ENCODE measurements at regions not wholly inside any gene's neighbourhood (a gene's known extent, or its start where the extent isn't known, plus 50 kb on each side); places are given as distances from the start of the nearest gene placed in this dataset.

DNA sequence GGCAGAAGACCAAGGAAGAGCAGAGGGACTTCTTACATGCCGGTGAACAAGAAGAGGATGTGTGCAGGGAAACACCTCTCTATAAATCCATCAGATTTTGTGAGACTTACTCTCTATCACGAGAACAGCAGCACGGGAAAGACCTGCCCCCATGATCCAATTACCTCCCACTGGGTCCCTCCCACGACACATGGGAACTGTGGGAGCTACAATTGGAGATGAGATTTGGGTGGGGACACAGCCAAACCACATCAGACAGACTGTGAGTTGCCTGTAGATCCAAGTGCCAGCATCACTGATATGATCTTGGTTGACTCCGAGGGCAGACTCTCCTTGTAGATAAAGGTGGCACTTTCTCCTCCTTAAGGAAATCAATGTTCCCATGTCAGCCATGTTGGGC, 414.8 kb upstream of the JARID2 start:
- CTCF ChIA-PET = no interaction called here
- no peaks in the 10 kb centered on the region for H3F3A ChIP-seq (ENCODE audit: insufficient read depth, low read depth)
- TF ChIP-seq, protein P1, sequence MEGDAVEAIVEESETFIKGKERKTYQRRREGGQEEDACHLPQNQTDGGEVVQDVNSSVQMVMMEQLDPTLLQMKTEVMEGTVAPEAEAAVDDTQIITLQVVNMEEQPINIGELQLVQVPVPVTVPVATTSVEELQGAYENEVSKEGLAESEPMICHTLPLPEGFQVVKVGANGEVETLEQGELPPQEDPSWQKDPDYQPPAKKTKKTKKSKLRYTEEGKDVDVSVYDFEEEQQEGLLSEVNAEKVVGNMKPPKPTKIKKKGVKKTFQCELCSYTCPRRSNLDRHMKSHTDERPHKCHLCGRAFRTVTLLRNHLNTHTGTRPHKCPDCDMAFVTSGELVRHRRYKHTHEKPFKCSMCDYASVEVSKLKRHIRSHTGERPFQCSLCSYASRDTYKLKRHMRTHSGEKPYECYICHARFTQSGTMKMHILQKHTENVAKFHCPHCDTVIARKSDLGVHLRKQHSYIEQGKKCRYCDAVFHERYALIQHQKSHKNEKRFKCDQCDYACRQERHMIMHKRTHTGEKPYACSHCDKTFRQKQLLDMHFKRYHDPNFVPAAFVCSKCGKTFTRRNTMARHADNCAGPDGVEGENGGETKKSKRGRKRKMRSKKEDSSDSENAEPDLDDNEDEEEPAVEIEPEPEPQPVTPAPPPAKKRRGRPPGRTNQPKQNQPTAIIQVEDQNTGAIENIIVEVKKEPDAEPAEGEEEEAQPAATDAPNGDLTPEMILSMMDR (conservative IDR thresholded peaks at IDR 0.05) = no peak
- no peak for TF ChIP-seq EZH2 (IDR thresholded peaks at IDR 0.05; ENCODE audit: low read depth)

GRCh38 chr6:14831937-14832336, 413.9 kb upstream of the JARID2 start:
- TF ChIP-seq, protein P1 (conservative IDR thresholded peaks at IDR 0.05) = no peak
- TF ChIP-seq EZH2 (IDR thresholded peaks at IDR 0.05; ENCODE audit: low read depth) = no peak
- ChIA-PET CTCF (interaction anchor here (0.7 kb wide), 1 partner anchor 322 kb away, joined by 3 read pairs; no protein-coding TSS in a partner anchor), POLR2A (ENCODE audit: unreplicated experiment) (no interaction called here)
- Histone ChIP-seq H3K79me2 (ENCODE audit: low read depth) (no peaks in the 10 kb centered on the region), H3K27ac (no peak overlapping the region), H3K4me3 (no peak overlapping the region), H2AFZ (no peak overlapping the region), H3K9me2 (ENCODE audit: insufficient read depth) (no peaks in the 10 kb centered on the region), H3F3A (ENCODE audit: insufficient read depth, low read depth) (no peaks in the 10 kb centered on the region), H4K20me1 (ENCODE audit: insufficient read depth) (no peaks in the 10 kb centered on the region), H3K4me1 (replicated peaks; ENCODE audit: insufficient read depth) (no peaks in the 10 kb centered on the region), H3K36me3 (ENCODE audit: low read depth) (no peaks in the 10 kb centered on the region), H3K4me2 (no peak overlapping the region), H3K9me3 (ENCODE audit: insufficient read depth, low read depth) (no peaks in the 10 kb centered on the region), H3K27me3 (ENCODE audit: insufficient read depth, low read depth) (no peaks in the 10 kb centered on the region)
- no peak for DNase-seq
- intact Hi-C loops (cut with micrococcal nuclease; ENCODE audit: unreplicated experiment) = no loop called here
- BruUV-seq (replicated peaks) = no TSS peak

More for the DNA sequence above, 414.8 kb upstream of the JARID2 start:
- Histone ChIP-seq H2AFZ (no peak overlapping the region), H3K9me3 (ENCODE audit: insufficient read depth, low read depth) (no peaks in the 10 kb centered on the region), H4K20me1 (ENCODE audit: insufficient read depth) (no peaks in the 10 kb centered on the region), H3K4me3 (no peak overlapping the region), H3K4me2 (no peak overlapping the region), H3K9me2 (ENCODE audit: insufficient read depth) (no peaks in the 10 kb centered on the region), H3K36me3 (ENCODE audit: low read depth) (no peaks in the 10 kb centered on the region), H3K27ac (no peak overlapping the region), H3K79me2 (ENCODE audit: low read depth) (no peaks in the 10 kb centered on the region), H3K4me1 (replicated peaks; ENCODE audit: insufficient read depth) (no peaks in the 10 kb centered on the region), H3K27me3 (ENCODE audit: insufficient read depth, low read depth) (no peaks in the 10 kb centered on the region)
- no peak for DNase-seq
- no TSS peak for BruUV-seq (replicated peaks)
- POLR2A ChIA-PET (ENCODE audit: unreplicated experiment) = no interaction called here
- intact Hi-C loops (cut with micrococcal nuclease; ENCODE audit: unreplicated experiment) = no loop called here

- ChIA-PET CTCF (interaction anchor here (0.7 kb wide), 1 partner anchor 322 kb away, joined by 3 read pairs; no protein-coding TSS in a partner anchor), POLR2A (ENCODE audit: unreplicated experiment) (interaction anchor here (0.6 kb wide), 1 partner anchor 55 kb away, joined by 3 read pairs; no protein-coding TSS in a partner anchor)
- no peaks in the 10 kb centered on the region for H3K4me1 ChIP-seq (replicated peaks; ENCODE audit: insufficient read depth)
- no TSS peak for BruUV-seq (replicated peaks)
- H3K27ac ChIP-seq = no peak overlapping the region
- H4K20me1 ChIP-seq (ENCODE audit: insufficient read depth) = no peaks in the 10 kb centered on the region
- no peaks in the 10 kb centered on the region for H3K36me3 ChIP-seq (ENCODE audit: low read depth)
- H2AFZ ChIP-seq = no peak overlapping the region
- no peaks in the 10 kb centered on the region for H3K9me3 ChIP-seq (ENCODE audit: insufficient read depth, low read depth)
- intact Hi-C loops (cut with micrococcal nuclease; ENCODE audit: unreplicated experiment) = no loop called here
- no peak for TF ChIP-seq EZH2 (IDR thresholded peaks at IDR 0.05; ENCODE audit: low read depth)
- TF ChIP-seq, protein P1 (conservative IDR thresholded peaks at IDR 0.05) = no peak
- no peaks in the 10 kb centered on the region for H3K79me2 ChIP-seq (ENCODE audit: low read depth)
- H3K27me3 ChIP-seq (ENCODE audit: insufficient read depth, low read depth) = no peaks in the 10 kb centered on the region
- H3K9me2 ChIP-seq (ENCODE audit: insufficient read depth) = no peaks in the 10 kb centered on the region
- no peak overlapping the region for H3K4me3 ChIP-seq
- no peak overlapping the region for H3K4me2 ChIP-seq
- no peak for DNase-seq
- H3F3A ChIP-seq (ENCODE audit: insufficient read depth, low read depth) = no peaks in the 10 kb centered on the region
These were observed 413.4 kb upstream of the JARID2 start for GRCh38 chr6:14832427-14832826.
